ENCODE measurements at regions not wholly inside any gene's neighbourhood (a gene's known extent, or its start where the extent isn't known, plus 50 kb on each side); places are given as distances from the start of the nearest gene placed in this dataset.

GRCh38 chr13:64639206-64639605 lies 2590.9 kb downstream of the PCDH9 start:
- H3K4me1 ChIP-seq (ENCODE audit: control insufficient read depth, extremely low read depth, insufficient read depth, low read length): peaks cover 15% of the 10 kb centered on the region
- no peaks in the 10 kb centered on the region for H3K9me3 ChIP-seq (replicated peaks; ENCODE audit: control insufficient read depth, insufficient read depth, low read length)
- DNase-seq (ENCODE audit: low read depth, low spot score) (no peak), FAIRE-seq (no peak)
- no peak overlapping the region for H2AFZ ChIP-seq (ENCODE audit: low read depth, low read length)
- BruUV-seq (replicated peaks): no TSS peak
- dilution Hi-C loops (cut with MboI; ENCODE audit: extremely low pct_ligation_motif_present, low sequenced_read_pairs): no loop called here
- no peaks in the 10 kb centered on the region for H3K27me3 ChIP-seq (ENCODE audit: control insufficient read depth in 2 of 2, insufficient read depth in 2 of 2, low read length in 2 of 2)
- no peak overlapping the region for H3K27ac ChIP-seq (ENCODE audit: insufficient read depth, low read depth, low read length)
- TF ChIP-seq FOS (IDR thresholded peaks at IDR 0.05; ENCODE audit: borderline replicate concordance, insufficient read depth, low read length): no peak
- TF ChIP-seq EZH2 (IDR thresholded peaks at IDR 0.05; ENCODE audit: borderline replicate concordance, low read depth, low read length, severe bottlenecking): no peak
- H3K79me2 ChIP-seq (ENCODE audit: control insufficient read depth, insufficient read depth, low read length): no peaks in the 10 kb centered on the region
- intact Hi-C loops (cut with micrococcal nuclease): no loop called here
- H3K9me1 ChIP-seq (replicated peaks; ENCODE audit: control insufficient read depth, extremely low read depth, insufficient read depth, low read length): no peaks in the 10 kb centered on the region
- POLR2A ChIA-PET: no interaction called here
- no peak overlapping the region for H3K4me2 ChIP-seq (ENCODE audit: insufficient read depth, low read length)
- no peak overlapping the region for H3K9ac ChIP-seq (replicated peaks; ENCODE audit: extremely low read depth, insufficient read depth, low read length)
- no peak overlapping the region for H3K4me3 ChIP-seq (replicated peaks in 1 of 3; ENCODE audit: insufficient read depth in 1 of 3, low read depth in 1 of 3, low read length in 3 of 3)
- H4K20me1 ChIP-seq (replicated peaks; ENCODE audit: control insufficient read depth, extremely low read depth, insufficient read depth, low read length): no peaks in the 10 kb centered on the region
- no peaks in the 10 kb centered on the region for H3K36me3 ChIP-seq (ENCODE audit: control insufficient read depth in 2 of 2, extremely low read depth in 1 of 2, insufficient read depth in 2 of 2, low read length in 2 of 2)
- CTCF ChIA-PET: no interaction called here

- dilution Hi-C loops (cut with MboI; ENCODE audit: extremely low pct_ligation_motif_present, low sequenced_read_pairs) (no loop called here), intact Hi-C loops (cut with micrococcal nuclease) (no loop called here)
- TF ChIP-seq FOS (IDR thresholded peaks at IDR 0.05; ENCODE audit: borderline replicate concordance, insufficient read depth, low read length) (no peak), POLR2AphosphoS5 (IDR thresholded peaks at IDR 0.05; ENCODE audit: insufficient read depth, low read depth, low read length) (no peak), JUN (IDR thresholded peaks at IDR 0.05; ENCODE audit: borderline replicate concordance, insufficient read depth, insufficient read length, low read depth) (no peak), GATA2 (IDR thresholded peaks at IDR 0.05; ENCODE audit: insufficient read depth, insufficient read length, low read depth, low read length) (no peak), EZH2 (IDR thresholded peaks at IDR 0.05; ENCODE audit: borderline replicate concordance, low read depth, low read length, severe bottlenecking) (no peak), POLR2A (IDR thresholded peaks at IDR 0.05; ENCODE audit: low read depth, low read length) (no peak), MYC (IDR thresholded peaks at IDR 0.05; ENCODE audit: low read depth, low read length) (no peak)
- TF ChIP-seq, protein P1, sequence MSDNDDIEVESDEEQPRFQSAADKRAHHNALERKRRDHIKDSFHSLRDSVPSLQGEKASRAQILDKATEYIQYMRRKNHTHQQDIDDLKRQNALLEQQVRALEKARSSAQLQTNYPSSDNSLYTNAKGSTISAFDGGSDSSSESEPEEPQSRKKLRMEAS (IDR thresholded peaks at IDR 0.05; ENCODE audit: insufficient read depth, insufficient read length): no peak
- TF ChIP-seq, protein P2, sequence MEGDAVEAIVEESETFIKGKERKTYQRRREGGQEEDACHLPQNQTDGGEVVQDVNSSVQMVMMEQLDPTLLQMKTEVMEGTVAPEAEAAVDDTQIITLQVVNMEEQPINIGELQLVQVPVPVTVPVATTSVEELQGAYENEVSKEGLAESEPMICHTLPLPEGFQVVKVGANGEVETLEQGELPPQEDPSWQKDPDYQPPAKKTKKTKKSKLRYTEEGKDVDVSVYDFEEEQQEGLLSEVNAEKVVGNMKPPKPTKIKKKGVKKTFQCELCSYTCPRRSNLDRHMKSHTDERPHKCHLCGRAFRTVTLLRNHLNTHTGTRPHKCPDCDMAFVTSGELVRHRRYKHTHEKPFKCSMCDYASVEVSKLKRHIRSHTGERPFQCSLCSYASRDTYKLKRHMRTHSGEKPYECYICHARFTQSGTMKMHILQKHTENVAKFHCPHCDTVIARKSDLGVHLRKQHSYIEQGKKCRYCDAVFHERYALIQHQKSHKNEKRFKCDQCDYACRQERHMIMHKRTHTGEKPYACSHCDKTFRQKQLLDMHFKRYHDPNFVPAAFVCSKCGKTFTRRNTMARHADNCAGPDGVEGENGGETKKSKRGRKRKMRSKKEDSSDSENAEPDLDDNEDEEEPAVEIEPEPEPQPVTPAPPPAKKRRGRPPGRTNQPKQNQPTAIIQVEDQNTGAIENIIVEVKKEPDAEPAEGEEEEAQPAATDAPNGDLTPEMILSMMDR (IDR thresholded peaks at IDR 0.05; ENCODE audit: extremely low read depth in 1 of 2, insufficient read depth in 1 of 2, low read depth in 1 of 2, low read length in 2 of 2): no peak
- CTCF ChIA-PET: interaction anchor here (1.1 kb wide), 1 partner anchor 19 kb away, joined by 3 read pairs; no protein-coding TSS in a partner anchor
- Histone ChIP-seq H3K4me1 (ENCODE audit: control insufficient read depth, extremely low read depth, insufficient read depth, low read length) (no peaks in the 10 kb centered on the region), H3K27ac (ENCODE audit: insufficient read depth, low read depth, low read length) (no peak overlapping the region), H3K9ac (replicated peaks; ENCODE audit: extremely low read depth, insufficient read depth, low read length) (no peak overlapping the region), H2AFZ (ENCODE audit: low read depth, low read length) (no peak overlapping the region), H3K36me3 (ENCODE audit: control insufficient read depth in 2 of 2, extremely low read depth in 1 of 2, insufficient read depth in 2 of 2, low read length in 2 of 2) (no peaks in the 10 kb centered on the region), H3K9me3 (replicated peaks; ENCODE audit: control insufficient read depth, insufficient read depth, low read length) (no peaks in the 10 kb centered on the region), H3K9me1 (replicated peaks; ENCODE audit: control insufficient read depth, extremely low read depth, insufficient read depth, low read length) (no peaks in the 10 kb centered on the region), H3K27me3 (ENCODE audit: control insufficient read depth in 2 of 2, insufficient read depth in 2 of 2, low read length in 2 of 2) (no peaks in the 10 kb centered on the region), H3K79me2 (ENCODE audit: control insufficient read depth, insufficient read depth, low read length) (no peaks in the 10 kb centered on the region), H4K20me1 (replicated peaks; ENCODE audit: control insufficient read depth, extremely low read depth, insufficient read depth, low read length) (no peaks in the 10 kb centered on the region), H3K4me3 (replicated peaks in 1 of 3; ENCODE audit: insufficient read depth in 1 of 3, low read depth in 1 of 3, low read length in 3 of 3) (no peak overlapping the region), H3K4me2 (ENCODE audit: insufficient read depth, low read length) (no peak overlapping the region)
- no peak for FAIRE-seq
- DNase-seq (ENCODE audit: low read depth, low spot score): no peak
- BruUV-seq (replicated peaks): no TSS peak
- POLR2A ChIA-PET: no interaction called here
Observed at GRCh38 chr13:64633948-64634347, 2596.2 kb downstream of the PCDH9 start.

Measured in endothelial cell of umbilical vein (primary cell).